ENCODE measurements at regions not wholly inside any gene's neighbourhood (a gene's known extent, or its start where the extent isn't known, plus 50 kb on each side); places are given as distances from the start of the nearest gene placed in this dataset.

GRCh38 chr11:30800904-30801303, 214.8 kb upstream of the MPPED2 start:
- Histone ChIP-seq H3K4me3 (replicated peaks; ENCODE audit: insufficient read depth, low read length) (no peak overlapping the region), H3K27me3 (ENCODE audit: insufficient read depth, poor library complexity, severe bottlenecking) (no peaks in the 10 kb centered on the region), H3K27ac (replicated peaks) (no peak overlapping the region)
- DNase-seq (ENCODE audit: low read depth in 1 of 2, low spot score in 1 of 2) = no peak
- no peak for TF ChIP-seq SPI1 (IDR thresholded peaks at IDR 0.05; ENCODE audit: borderline replicate concordance, low read depth)
- TF ChIP-seq GABPA (IDR thresholded peaks at IDR 0.05; ENCODE audit: low read depth) = no peak
- no peak for TF ChIP-seq POLR2AphosphoS5 (IDR thresholded peaks at IDR 0.05; ENCODE audit: low read depth)
- TF ChIP-seq, protein P1, sequence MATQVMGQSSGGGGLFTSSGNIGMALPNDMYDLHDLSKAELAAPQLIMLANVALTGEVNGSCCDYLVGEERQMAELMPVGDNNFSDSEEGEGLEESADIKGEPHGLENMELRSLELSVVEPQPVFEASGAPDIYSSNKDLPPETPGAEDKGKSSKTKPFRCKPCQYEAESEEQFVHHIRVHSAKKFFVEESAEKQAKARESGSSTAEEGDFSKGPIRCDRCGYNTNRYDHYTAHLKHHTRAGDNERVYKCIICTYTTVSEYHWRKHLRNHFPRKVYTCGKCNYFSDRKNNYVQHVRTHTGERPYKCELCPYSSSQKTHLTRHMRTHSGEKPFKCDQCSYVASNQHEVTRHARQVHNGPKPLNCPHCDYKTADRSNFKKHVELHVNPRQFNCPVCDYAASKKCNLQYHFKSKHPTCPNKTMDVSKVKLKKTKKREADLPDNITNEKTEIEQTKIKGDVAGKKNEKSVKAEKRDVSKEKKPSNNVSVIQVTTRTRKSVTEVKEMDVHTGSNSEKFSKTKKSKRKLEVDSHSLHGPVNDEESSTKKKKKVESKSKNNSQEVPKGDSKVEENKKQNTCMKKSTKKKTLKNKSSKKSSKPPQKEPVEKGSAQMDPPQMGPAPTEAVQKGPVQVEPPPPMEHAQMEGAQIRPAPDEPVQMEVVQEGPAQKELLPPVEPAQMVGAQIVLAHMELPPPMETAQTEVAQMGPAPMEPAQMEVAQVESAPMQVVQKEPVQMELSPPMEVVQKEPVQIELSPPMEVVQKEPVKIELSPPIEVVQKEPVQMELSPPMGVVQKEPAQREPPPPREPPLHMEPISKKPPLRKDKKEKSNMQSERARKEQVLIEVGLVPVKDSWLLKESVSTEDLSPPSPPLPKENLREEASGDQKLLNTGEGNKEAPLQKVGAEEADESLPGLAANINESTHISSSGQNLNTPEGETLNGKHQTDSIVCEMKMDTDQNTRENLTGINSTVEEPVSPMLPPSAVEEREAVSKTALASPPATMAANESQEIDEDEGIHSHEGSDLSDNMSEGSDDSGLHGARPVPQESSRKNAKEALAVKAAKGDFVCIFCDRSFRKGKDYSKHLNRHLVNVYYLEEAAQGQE (IDR thresholded peaks at IDR 0.05; ENCODE audit: insufficient replicate concordance, low read depth) = no peak

DNA sequence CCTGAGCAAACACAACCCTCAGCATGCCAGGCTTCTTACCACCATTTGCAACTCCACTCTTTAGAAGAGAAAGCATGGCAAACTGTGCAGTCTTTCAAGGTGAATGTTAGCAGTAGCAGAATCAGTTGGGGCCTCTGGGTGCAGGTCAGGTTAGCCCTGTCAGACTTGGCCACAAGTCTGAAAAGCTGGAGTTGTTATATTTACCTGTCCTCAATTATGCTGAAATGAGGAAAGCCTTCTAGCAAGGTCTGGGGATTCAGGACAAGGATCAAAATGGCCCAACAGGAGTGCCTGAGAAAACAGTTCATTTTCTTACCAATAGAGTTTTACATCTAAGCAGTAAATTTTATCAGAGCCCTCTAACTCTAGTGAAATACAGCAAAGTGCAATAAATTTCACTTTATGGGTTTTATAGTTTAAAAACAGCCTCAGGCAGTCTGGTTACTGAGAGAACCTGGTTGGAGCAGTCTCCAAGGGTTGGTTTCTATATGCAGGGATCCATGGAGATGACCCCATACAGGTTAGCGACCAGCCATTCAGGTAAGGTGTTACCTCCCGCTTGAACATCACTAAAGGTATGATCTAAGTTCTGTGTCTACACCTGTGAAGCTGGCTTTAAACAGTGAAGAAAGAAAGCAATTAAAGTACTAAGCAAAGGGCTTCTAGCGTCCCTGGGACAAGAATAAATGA, 212.5 kb upstream of the MPPED2 start:
- TF ChIP-seq GABPA (IDR thresholded peaks at IDR 0.05; ENCODE audit: low read depth) = no peak
- TF ChIP-seq, protein P1 (IDR thresholded peaks at IDR 0.05; ENCODE audit: insufficient replicate concordance, low read depth) = no peak
- no peak for TF ChIP-seq SPI1 (IDR thresholded peaks at IDR 0.05; ENCODE audit: borderline replicate concordance, low read depth)
- TF ChIP-seq POLR2AphosphoS5 (IDR thresholded peaks at IDR 0.05; ENCODE audit: low read depth) = no peak
- TF ChIP-seq, protein P2, sequence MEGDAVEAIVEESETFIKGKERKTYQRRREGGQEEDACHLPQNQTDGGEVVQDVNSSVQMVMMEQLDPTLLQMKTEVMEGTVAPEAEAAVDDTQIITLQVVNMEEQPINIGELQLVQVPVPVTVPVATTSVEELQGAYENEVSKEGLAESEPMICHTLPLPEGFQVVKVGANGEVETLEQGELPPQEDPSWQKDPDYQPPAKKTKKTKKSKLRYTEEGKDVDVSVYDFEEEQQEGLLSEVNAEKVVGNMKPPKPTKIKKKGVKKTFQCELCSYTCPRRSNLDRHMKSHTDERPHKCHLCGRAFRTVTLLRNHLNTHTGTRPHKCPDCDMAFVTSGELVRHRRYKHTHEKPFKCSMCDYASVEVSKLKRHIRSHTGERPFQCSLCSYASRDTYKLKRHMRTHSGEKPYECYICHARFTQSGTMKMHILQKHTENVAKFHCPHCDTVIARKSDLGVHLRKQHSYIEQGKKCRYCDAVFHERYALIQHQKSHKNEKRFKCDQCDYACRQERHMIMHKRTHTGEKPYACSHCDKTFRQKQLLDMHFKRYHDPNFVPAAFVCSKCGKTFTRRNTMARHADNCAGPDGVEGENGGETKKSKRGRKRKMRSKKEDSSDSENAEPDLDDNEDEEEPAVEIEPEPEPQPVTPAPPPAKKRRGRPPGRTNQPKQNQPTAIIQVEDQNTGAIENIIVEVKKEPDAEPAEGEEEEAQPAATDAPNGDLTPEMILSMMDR (IDR thresholded peaks at IDR 0.05; ENCODE audit: insufficient read depth, low read length) = no peak
- no peak for DNase-seq (ENCODE audit: low read depth in 1 of 2, low spot score in 1 of 2)
- no peak overlapping the region for H3K27ac ChIP-seq (replicated peaks)

GRCh38 chr11:30789270-30789669, 203.1 kb upstream of the MPPED2 start:
- Histone ChIP-seq H3K27me3 (ENCODE audit: insufficient read depth, poor library complexity, severe bottlenecking) (no peaks in the 10 kb centered on the region), H3K4me3 (replicated peaks; ENCODE audit: insufficient read depth, low read length) (no peak overlapping the region), H3K27ac (replicated peaks) (no peak overlapping the region)
- TF ChIP-seq GABPA (IDR thresholded peaks at IDR 0.05; ENCODE audit: low read depth) (no peak), POLR2AphosphoS5 (IDR thresholded peaks at IDR 0.05; ENCODE audit: low read depth) (no peak), SPI1 (IDR thresholded peaks at IDR 0.05; ENCODE audit: borderline replicate concordance, low read depth) (no peak)
- TF ChIP-seq, protein P1 (IDR thresholded peaks at IDR 0.05; ENCODE audit: insufficient replicate concordance, low read depth) = no peak
- TF ChIP-seq, protein P2 (IDR thresholded peaks at IDR 0.05; ENCODE audit: insufficient read depth, low read length) = no peak
- no peak for DNase-seq (ENCODE audit: low read depth in 1 of 2, low spot score in 1 of 2)

More for the DNA sequence above, 212.5 kb upstream of the MPPED2 start:
- H3K4me3 ChIP-seq (replicated peaks; ENCODE audit: insufficient read depth, low read length) = no peak overlapping the region
- H3K27me3 ChIP-seq (ENCODE audit: insufficient read depth, poor library complexity, severe bottlenecking) = no peaks in the 10 kb centered on the region
